Neural progenitor cell (in vitro differentiated cells): ENCODE measurements at regions not wholly inside any gene's neighbourhood (a gene's known extent, or its start where the extent isn't known, plus 50 kb on each side); places are given as distances from the start of the nearest gene placed in this dataset.

ENCODE experiments used
- EZH2 ChIP-seq: fragments of 200-600 bp; sonication (generic); IDR thresholded peaks from 2 replicates; pipeline ENCODE4 v1.6.1; 2017; ENCODE audit warnings: antibody characterized with exemption, mild to moderate bottlenecking, moderate library complexity
- EZH2phosphoT487 ChIP-seq: fragments of 200-600 bp; sonication (generic); IDR thresholded peaks from 2 replicates; pipeline ENCODE4 v1.6.1; 2017; ENCODE audit warnings: antibody characterized with exemption

GRCh38 chr11:43567396-43567975 is 113.1 kb upstream of the HSD17B12 start:
- TF ChIP-seq EZH2 (no peak), EZH2phosphoT487 (no peak)
